CD4-positive, alpha-beta memory T cell (primary cell): ENCODE measurements at regions not wholly inside any gene's neighbourhood (a gene's known extent, or its start where the extent isn't known, plus 50 kb on each side); places are given as distances from the start of the nearest gene placed in this dataset.
"Not testable (repeated sequence)": the region's sequence is repeated elsewhere in the genome, so short reads cannot be mapped to it uniquely, and the experiment has no call there.

Experiments
- CTCF ChIA-PET: fragments of 350-600 bp; sonication (Branson Sonifier 250); formaldehyde crosslinking; loops from one replicate; lab custom pipeline; 2021; ENCODE audit warnings: inconsistent platforms; ENCODE audit not compliant: partially characterized antibody; lab: Charles Lee
- POLR2A ChIA-PET: fragments of 350-600 bp; sonication (Branson Sonifier 250); formaldehyde crosslinking; loops from one replicate; lab custom pipeline; 2021; ENCODE audit not compliant: partially characterized antibody; lab: Charles Lee
- DNase-seq, 5 donors: peaks; one replicate each; pipeline versions ENCODE4 v3.0.0 to v3.0.0-alpha.2; 2020 to 2022; ENCODE audit warnings: mixed read lengths in 1 of 5
- H3K27ac ChIP-seq: one replicate; pipeline ENCODE4 v1.7.0; 2013; ENCODE audit warnings: low read depth, low read length
- H3K27me3 ChIP-seq: 2 replicates; pipeline ENCODE4 v1.7.0; 2013; ENCODE audit warnings: mild to moderate bottlenecking, low read length, moderate library complexity; ENCODE audit not compliant: insufficient read depth
- H3K36me3 ChIP-seq: 2 replicates; pipeline ENCODE4 v1.7.0; 2013; ENCODE audit warnings: mild to moderate bottlenecking, low read length, moderate library complexity; ENCODE audit not compliant: insufficient read depth
- H3K4me1 ChIP-seq: 2 replicates; pipeline ENCODE4 v1.7.0; 2013; ENCODE audit warnings: mild to moderate bottlenecking, low read length, moderate library complexity; ENCODE audit not compliant: insufficient read depth
- H3K4me3 ChIP-seq, 2 donors: one replicate each; pipeline ENCODE4 v1.7.0; 2013; ENCODE audit warnings: low read length in 2 of 2, mild to moderate bottlenecking in 1 of 2
- H3K9me3 ChIP-seq, 2 donors: one replicate each; pipeline ENCODE4 v1.7.0; 2013; ENCODE audit warnings: low read length in 2 of 2, control low read depth in 1 of 2; ENCODE audit not compliant: control insufficient read depth in 1 of 2
- H3K27ac Mint-ChIP-seq, 7 donors: one replicate each; pipeline ENCODE4 v1.8.0; 2020 to 2021; ENCODE audit warnings: mixed read lengths in 7 of 7, mild to moderate bottlenecking in 6 of 7, inconsistent platforms in 3 of 7, moderate library complexity in 3 of 7
- H3K27me3 Mint-ChIP-seq, 2 donors: one replicate each; pipeline ENCODE4 v1.8.0; 2020 to 2021; ENCODE audit warnings: mixed read lengths in 2 of 2
- H3K36me3 Mint-ChIP-seq, 2 donors: one replicate each; pipeline ENCODE4 v1.8.0; 2020 to 2021; ENCODE audit warnings: mixed read lengths in 2 of 2, inconsistent platforms in 1 of 2, mild to moderate bottlenecking in 1 of 2
- H3K4me1 Mint-ChIP-seq, 4 donors: one replicate each; pipeline ENCODE4 v1.8.0; 2020 to 2021; ENCODE audit warnings: mixed read lengths in 4 of 4, mild to moderate bottlenecking in 1 of 4
- H3K4me3 Mint-ChIP-seq, 8 donors: one replicate each; pipeline ENCODE4 v1.8.0; 2020 to 2021; ENCODE audit warnings: mixed read lengths in 8 of 8, mild to moderate bottlenecking in 7 of 8, moderate library complexity in 6 of 8, inconsistent platforms in 3 of 8
- H3K9me3 Mint-ChIP-seq, 8 donors: one replicate each; pipeline ENCODE4 v1.8.0; 2020 to 2021; ENCODE audit warnings: mixed read lengths in 8 of 8, mild to moderate bottlenecking in 5 of 8, inconsistent platforms in 3 of 8, moderate library complexity in 1 of 8
- intact Hi-C: fragments of 100-400 bp; cut with micrococcal nuclease; formaldehyde crosslinking; loops from one replicate; pipeline ENCODE4 v1.15.1; 2023

DNA sequence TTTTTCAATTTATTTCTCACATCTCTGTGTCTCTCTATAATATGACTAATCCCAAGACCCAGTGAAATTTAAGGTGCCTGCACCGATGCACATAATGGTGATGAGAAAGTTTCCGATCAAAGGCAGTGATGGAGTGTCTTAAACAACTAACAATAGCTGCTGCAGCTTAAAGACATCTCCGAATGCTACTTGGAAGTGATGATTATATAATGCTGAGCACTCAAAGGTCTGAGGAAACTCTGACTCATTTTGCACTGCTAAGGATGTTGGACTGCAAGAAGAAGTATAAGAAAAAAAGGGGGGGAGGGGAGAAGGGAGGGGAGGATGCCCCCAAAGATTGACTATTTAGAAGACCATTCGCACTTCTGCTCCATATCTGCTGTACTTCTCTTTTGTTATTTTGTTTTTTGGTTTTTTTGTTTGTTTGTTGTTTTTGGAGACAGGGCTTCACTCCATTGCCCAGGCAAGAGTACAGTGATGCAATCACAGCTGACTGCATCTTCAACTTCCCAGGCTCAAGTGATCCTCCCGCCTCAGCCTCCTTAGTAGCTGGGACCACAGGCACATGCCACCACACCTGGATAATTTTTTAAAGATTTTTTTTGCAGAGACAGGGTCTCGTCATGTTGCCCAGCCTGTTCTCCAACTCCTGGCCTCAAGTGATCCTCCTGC, 192.2 kb downstream of the HSD17B3 start:
- no peaks in the 10 kb centered on the region for H3K36me3 ChIP-seq
- H3K9me3 ChIP-seq = no peaks in the 10 kb centered on the region
- H3K27ac ChIP-seq = no peak overlapping the region
- peaks cover 4 to 5% of the 10 kb centered on the region in 2 donors for H3K36me3 Mint-ChIP-seq
- no peak overlapping the region for H3K4me3 Mint-ChIP-seq
- peaks cover 14 to 19% of the 10 kb centered on the region in 2 donors for H3K27me3 Mint-ChIP-seq
- H3K27me3 ChIP-seq = no peaks in the 10 kb centered on the region
- H3K27ac Mint-ChIP-seq = no peak overlapping the region
- H3K4me3 ChIP-seq = no peak overlapping the region
- DNase-seq = no peak
- H3K9me3 Mint-ChIP-seq = peaks cover 2 to 27% (median 18%) of the 10 kb centered on the region in 8 donors
- H3K4me1 ChIP-seq = no peaks in the 10 kb centered on the region
- no peaks in the 10 kb centered on the region for H3K4me1 Mint-ChIP-seq
- ChIA-PET CTCF (no interaction called here), POLR2A (no interaction called here)
- intact Hi-C loops = no loop called here

DNA sequence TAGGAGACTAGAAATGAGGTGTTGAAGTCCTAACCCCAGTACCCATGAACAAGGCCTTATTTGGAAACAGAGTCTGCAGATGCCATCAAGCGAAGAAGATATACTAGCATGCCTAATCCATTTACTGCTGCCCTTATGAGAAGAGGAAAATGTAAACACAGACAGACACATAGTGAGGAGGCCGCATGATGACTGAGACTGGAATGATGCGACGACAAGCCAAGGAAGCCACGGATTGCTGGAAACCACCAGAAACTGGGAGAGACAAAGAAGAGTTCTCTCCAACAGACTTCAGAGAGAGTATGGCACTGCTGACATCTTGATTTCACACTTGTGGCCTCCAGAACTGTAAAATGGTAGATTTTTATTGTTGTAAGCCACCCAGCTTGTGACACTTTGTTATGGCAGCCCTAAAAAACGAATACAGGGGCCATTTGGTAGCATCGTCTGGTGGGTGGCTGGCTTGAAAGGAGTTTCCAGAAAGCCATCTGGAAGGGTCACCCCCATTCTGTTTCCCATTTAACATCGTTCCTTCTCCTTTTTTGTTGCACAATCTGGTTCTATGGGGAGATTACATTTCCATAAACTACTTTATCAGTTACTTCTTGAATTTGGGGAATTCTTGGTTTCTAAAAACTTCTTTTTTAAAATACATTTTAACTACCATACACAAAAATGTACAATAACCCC, 193.1 kb downstream of the HSD17B3 start:
- DNase-seq = no peak
- H3K27me3 ChIP-seq = no peaks in the 10 kb centered on the region
- Mint-ChIP-seq H3K4me3 (no peak overlapping the region), H3K9me3 (peaks cover 3 to 29% (median 21%) of the 10 kb centered on the region in 8 donors), H3K4me1 (no peaks in the 10 kb centered on the region), H3K36me3 (peaks cover 4 to 6% of the 10 kb centered on the region in 2 donors), H3K27ac (peak overlapping the region in 1 of 7 donors; percentile 12), H3K27me3 (peaks cover 14 to 16% of the 10 kb centered on the region in 2 donors)
- H3K36me3 ChIP-seq = no peaks in the 10 kb centered on the region
- no peaks in the 10 kb centered on the region for H3K9me3 ChIP-seq
- H3K27ac ChIP-seq = no peak overlapping the region
- H3K4me3 ChIP-seq = no peak overlapping the region
- intact Hi-C loops = no loop called here
- CTCF ChIA-PET = no interaction called here
- POLR2A ChIA-PET = no interaction called here
- no peaks in the 10 kb centered on the region for H3K4me1 ChIP-seq

DNA sequence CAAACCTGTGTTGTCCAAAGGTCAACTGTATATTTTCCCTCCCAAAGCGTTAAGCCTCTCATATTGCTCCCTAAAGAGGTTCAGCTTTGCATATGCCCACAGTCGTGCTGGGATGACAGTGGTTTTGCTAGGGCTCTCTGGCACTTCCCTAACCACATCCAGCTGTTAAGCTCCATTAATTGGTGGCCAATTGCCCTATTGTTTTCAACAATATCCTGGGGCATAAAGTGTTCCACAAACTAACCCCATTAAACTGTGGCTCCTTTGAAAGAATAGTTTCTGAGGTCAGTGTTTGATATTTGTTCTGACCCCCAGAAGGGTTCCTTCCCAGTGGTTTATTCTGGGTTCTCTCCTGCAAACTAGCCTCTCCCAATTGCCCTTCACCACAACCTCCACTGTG, 194.5 kb downstream of the HSD17B3 start:
- Mint-ChIP-seq H3K36me3 (peaks cover 4 to 8% of the 10 kb centered on the region in 2 donors), H3K9me3 (peaks cover 5 to 31% (median 22%) of the 10 kb centered on the region in 8 donors), H3K4me1 (no peaks in the 10 kb centered on the region), H3K27ac (peak overlapping the region in 1 of 7 donors; percentile 27), H3K27me3 (peaks cover 12 to 16% of the 10 kb centered on the region in 2 donors), H3K4me3 (no peak overlapping the region)
- H3K27me3 ChIP-seq = no peaks in the 10 kb centered on the region
- H3K27ac ChIP-seq = no peak overlapping the region
- intact Hi-C loops = no loop called here
- POLR2A ChIA-PET = no interaction called here
- H3K36me3 ChIP-seq = no peaks in the 10 kb centered on the region
- CTCF ChIA-PET = no interaction called here
- DNase-seq = no peak
- H3K9me3 ChIP-seq = no peaks in the 10 kb centered on the region
- H3K4me3 ChIP-seq = no peak overlapping the region
- H3K4me1 ChIP-seq = no peaks in the 10 kb centered on the region

DNA sequence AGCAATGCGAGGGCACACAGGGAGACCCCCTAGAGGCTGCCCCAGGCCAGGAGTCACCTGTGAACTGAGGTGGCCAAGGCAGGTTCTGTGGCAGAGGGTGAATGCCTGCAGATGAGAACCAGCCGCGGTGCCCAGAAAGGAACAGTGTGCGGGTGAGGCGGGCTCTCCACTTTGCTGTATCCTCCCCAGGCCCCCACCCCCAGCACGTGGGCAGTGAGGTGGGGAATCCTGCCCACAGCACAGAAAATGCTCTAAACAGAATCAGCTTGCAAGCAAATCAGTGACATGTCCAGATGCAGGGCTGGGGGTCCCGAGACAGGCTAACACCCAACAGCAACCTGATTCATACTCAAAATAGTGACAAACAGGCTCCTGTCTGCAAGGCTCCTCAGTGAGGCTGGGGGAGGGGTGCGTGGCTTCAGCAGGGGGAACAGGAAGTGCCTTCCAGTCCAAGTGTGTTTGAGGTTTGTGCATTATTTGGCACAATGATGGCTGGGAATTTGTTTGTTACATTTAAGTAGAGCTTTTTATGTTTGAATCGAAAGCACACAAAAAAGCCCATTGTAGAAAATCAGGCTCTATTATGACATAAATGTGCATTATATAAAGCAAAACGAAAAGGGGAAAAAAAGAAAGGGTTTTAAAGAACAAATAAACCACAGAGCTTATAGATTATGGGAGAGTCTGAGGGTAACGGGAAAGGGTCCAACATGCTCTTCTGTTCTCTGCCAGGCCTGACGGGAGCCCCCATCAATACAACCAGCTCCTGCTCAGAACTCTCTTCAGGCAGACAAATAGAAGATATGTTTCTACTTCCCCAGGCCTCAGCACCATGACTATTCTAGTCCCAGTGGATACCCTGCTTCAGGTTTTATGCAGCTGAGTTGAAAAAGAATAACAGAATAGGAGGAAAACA, 201.3 kb downstream of the HSD17B3 start:
- H3K4me1 Mint-ChIP-seq = peaks cover 0 to 6% (median 4%) of the 10 kb centered on the region in 4 donors
- peaks cover 3 to 22% (median 14%) of the 10 kb centered on the region in 8 donors for H3K9me3 Mint-ChIP-seq
- intact Hi-C loops = no loop called here
- peaks cover 3 to 5% of the 10 kb centered on the region in 2 donors for H3K27me3 Mint-ChIP-seq
- CTCF ChIA-PET = no interaction called here
- Histone ChIP-seq H3K9me3 (no peaks in the 10 kb centered on the region), H3K4me1 (no peaks in the 10 kb centered on the region), H3K36me3 (no peaks in the 10 kb centered on the region), H3K27ac (no peak overlapping the region), H3K4me3 (no peak overlapping the region), H3K27me3 (no peaks in the 10 kb centered on the region)
- no peak overlapping the region for H3K4me3 Mint-ChIP-seq
- POLR2A ChIA-PET = no interaction called here
- DNase-seq = no peak
- H3K27ac Mint-ChIP-seq = no peak overlapping the region
- peaks cover 0 to 4% of the 10 kb centered on the region in 2 donors for H3K36me3 Mint-ChIP-seq

DNA sequence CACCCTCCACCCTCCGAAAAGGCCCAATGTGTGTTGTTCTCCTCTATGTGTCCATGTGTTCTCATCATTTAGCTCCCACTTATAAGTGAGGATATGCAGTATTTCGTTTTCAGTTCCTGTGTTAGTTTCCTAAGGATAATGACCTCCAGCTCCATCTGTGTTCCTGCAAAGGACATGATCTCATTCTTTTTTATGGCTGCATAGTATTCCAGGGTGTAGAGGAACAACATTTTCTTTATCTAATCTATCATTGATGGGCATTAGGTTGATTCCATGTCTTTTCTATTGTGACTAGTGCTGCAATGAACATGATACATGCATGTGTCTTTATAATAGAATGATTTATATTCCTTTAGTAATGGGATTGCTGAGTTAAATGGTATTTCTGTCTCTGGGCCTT, 211.3 kb downstream of the HSD17B3 start:
- H3K9me3 Mint-ChIP-seq, H3K36me3 Mint-ChIP-seq, H3K4me3 ChIP-seq, CTCF ChIA-PET, H3K4me3 Mint-ChIP-seq, H3K4me1 ChIP-seq, POLR2A ChIA-PET, DNase-seq, H3K27me3 ChIP-seq, H3K36me3 ChIP-seq, H3K4me1 Mint-ChIP-seq, H3K9me3 ChIP-seq, H3K27ac Mint-ChIP-seq, H3K27ac ChIP-seq, intact Hi-C loops: not testable (repeated sequence)
- H3K27me3 Mint-ChIP-seq = peaks cover 3 to 10% of the 10 kb centered on the region in 2 donors

DNA sequence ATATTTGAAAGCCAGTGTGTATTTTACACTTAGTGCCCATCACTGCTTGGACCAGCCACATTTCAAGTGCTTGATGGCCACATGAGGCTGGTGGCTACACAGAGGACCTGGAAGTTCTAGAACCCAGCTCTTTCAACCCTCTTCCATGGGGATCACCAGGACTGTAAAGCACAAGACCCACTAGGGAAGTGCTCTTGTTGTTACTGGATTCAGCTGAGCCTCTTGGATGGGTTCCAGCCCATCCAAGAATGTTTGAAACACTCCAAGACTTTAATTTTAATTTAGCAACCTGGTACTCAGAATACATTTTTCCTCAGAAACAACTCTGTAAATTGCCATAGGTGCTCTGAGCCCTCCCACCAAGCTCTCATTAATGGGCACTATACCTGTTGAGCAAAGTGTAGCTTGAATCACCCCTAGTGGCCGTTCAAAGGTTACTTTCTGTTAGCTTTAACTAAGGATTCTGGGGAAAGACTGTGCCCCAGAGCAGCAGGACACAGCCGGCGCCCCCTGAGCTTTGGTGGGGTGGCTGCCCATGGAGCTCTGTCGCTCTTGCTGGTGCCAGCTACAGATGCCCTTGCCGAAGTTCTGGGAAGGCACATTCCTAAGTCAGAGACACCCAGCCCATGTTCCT, 212.4 kb downstream of the HSD17B3 start:
- H3K9me3 ChIP-seq = no peaks in the 10 kb centered on the region
- no peaks in the 10 kb centered on the region for H3K36me3 Mint-ChIP-seq
- POLR2A ChIA-PET = no interaction called here
- no peaks in the 10 kb centered on the region for H3K4me1 ChIP-seq
- no peaks in the 10 kb centered on the region for H3K36me3 ChIP-seq
- no peaks in the 10 kb centered on the region for H3K27me3 ChIP-seq
- H3K4me1 Mint-ChIP-seq = no peaks in the 10 kb centered on the region
- H3K27ac ChIP-seq = no peak overlapping the region
- H3K27ac Mint-ChIP-seq = no peak overlapping the region
- intact Hi-C loops = no loop called here
- CTCF ChIA-PET = no interaction called here
- H3K4me3 ChIP-seq = no peak overlapping the region
- DNase-seq = no peak
- peaks cover 0 to 2% (median 0%) of the 10 kb centered on the region in 8 donors for H3K9me3 Mint-ChIP-seq
- no peak overlapping the region for H3K4me3 Mint-ChIP-seq
- peaks cover 3 to 10% of the 10 kb centered on the region in 2 donors for H3K27me3 Mint-ChIP-seq

DNA sequence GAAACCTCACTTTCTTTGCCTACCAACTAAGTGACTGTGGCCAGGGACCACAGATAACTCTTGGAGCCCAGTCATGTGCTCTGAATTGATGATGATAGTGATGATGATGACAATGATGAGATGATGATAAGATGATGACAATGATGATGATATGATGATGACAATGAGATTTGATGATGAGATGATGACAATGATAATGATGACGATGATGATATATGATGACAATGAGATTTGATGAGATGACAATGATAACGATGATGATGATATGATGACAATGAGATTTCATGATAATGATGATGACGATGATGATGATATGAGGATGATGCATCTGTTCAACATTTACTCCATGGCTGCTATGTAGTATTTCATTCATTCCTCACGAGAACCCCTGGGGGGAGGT, 213.0 kb downstream of the ERCC6L2 start:
- Mint-ChIP-seq H3K27ac (no peak overlapping the region), H3K4me1 (no peaks in the 10 kb centered on the region), H3K9me3 (no peaks in the 10 kb centered on the region), H3K36me3 (no peaks in the 10 kb centered on the region), H3K27me3 (peaks cover 5 to 11% of the 10 kb centered on the region in 2 donors), H3K4me3 (no peak overlapping the region)
- H3K4me3 ChIP-seq = no peak overlapping the region
- H3K27ac ChIP-seq = no peak overlapping the region
- no peaks in the 10 kb centered on the region for H3K36me3 ChIP-seq
- ChIA-PET POLR2A (no interaction called here), CTCF (no interaction called here)
- no peaks in the 10 kb centered on the region for H3K27me3 ChIP-seq
- no peaks in the 10 kb centered on the region for H3K4me1 ChIP-seq
- intact Hi-C loops = no loop called here
- DNase-seq = no peak
- H3K9me3 ChIP-seq = no peaks in the 10 kb centered on the region
